ENCODE measurements at regions not wholly inside any gene's neighbourhood (a gene's known extent, or its start where the extent isn't known, plus 50 kb on each side); places are given as distances from the start of the nearest gene placed in this dataset.

GRCh38 chr10:3654980-3655379 lies 130.0 kb downstream of the KLF6 start:
- no peak for TF ChIP-seq CTCF (IDR thresholded peaks at IDR 0.05; ENCODE audit: low read length)
- no peak for TF ChIP-seq EZH2 (IDR thresholded peaks at IDR 0.05; ENCODE audit: borderline replicate concordance, low read length)
